Liver (tissue), 2 donors: ENCODE measurements at regions not wholly inside any gene's neighbourhood (a gene's known extent, or its start where the extent isn't known, plus 50 kb on each side); places are given as distances from the start of the nearest gene placed in this dataset.

ENCODE experiments used
- JUND ChIP-seq, 2 donors: IDR thresholded peaks; 2 replicates each; pipeline ENCODE4 v1.6.1; 2016; ENCODE audit warnings: antibody characterized with exemption in 2 of 2
- TAF1 ChIP-seq: conservative IDR thresholded peaks from 2 replicates; pipeline ENCODE4 v1.6.1; 2016; ENCODE audit warnings: antibody characterized with exemption, mild to moderate bottlenecking
- donor health status: healthy.

GRCh38 chr3:36319680-36320079 lies 60.6 kb upstream of the STAC start (continued):
- TF ChIP-seq TAF1 (no peak), JUND (IDR thresholded peaks at IDR 0.05) (no peak)
